Spleen (tissue), 11 donors: ENCODE measurements at regions not wholly inside any gene's neighbourhood (a gene's known extent, or its start where the extent isn't known, plus 50 kb on each side); places are given as distances from the start of the nearest gene placed in this dataset.

Experiments used
- DNase-seq: peaks from one replicate; pipeline ENCODE4 v3.0.0-alpha.2; 2020
- H3K27ac ChIP-seq, 8 donors: fragments of 200-600 bp; sonication (generic) in 7 of 8; 1 replicate in 4 of 8; 2 replicates in 4 of 8; pipeline versions ENCODE4 v1.5.0 to v1.8.0; 2016 to 2021; ENCODE audit warnings: inconsistent platforms in 4 of 8, mild to moderate bottlenecking in 4 of 8, moderate library complexity in 1 of 8
- H3K27me3 ChIP-seq, 7 donors: fragments of 200-600 bp; sonication (generic) in 6 of 7; replicated peaks in 1 of 7; 1 replicate in 4 of 7; 2 replicates in 3 of 7; pipeline versions ENCODE4 v1.5.0 to v1.8.0; 2016 to 2021; ENCODE audit warnings: inconsistent platforms in 3 of 7, mild to moderate bottlenecking in 1 of 7
- H3K36me3 ChIP-seq, 6 donors: fragments of 200-600 bp; sonication (generic) in 5 of 6; 1 replicate in 4 of 6; 2 replicates in 2 of 6; pipeline versions ENCODE4 v1.5.0 to v1.8.0; 2016 to 2021; ENCODE audit warnings: inconsistent platforms in 2 of 6
- H3K4me1 ChIP-seq, 6 donors: fragments of 200-600 bp; sonication (generic) in 5 of 6; 1 replicate in 3 of 6; 2 replicates in 3 of 6; pipeline versions ENCODE4 v1.5.0 to v1.8.0; 2016 to 2021; ENCODE audit warnings: inconsistent platforms in 3 of 6
- H3K4me3 ChIP-seq, 8 donors: fragments of 200-600 bp; sonication (generic) in 7 of 8; 1 replicate in 4 of 8; 2 replicates in 4 of 8; pipeline versions ENCODE4 v1.5.0 to v1.8.0; 2016 to 2021; ENCODE audit warnings: inconsistent platforms in 4 of 8, mild to moderate bottlenecking in 4 of 8, moderate library complexity in 2 of 8
- H3K9me3 ChIP-seq, 8 donors: fragments of 200-600 bp; sonication (generic) in 7 of 8; 1 replicate in 4 of 8; 2 replicates in 4 of 8; pipeline versions ENCODE4 v1.5.0 to v1.8.0; 2016 to 2021; ENCODE audit warnings: inconsistent platforms in 4 of 8
- CTCF ChIP-seq, 11 experiments: fragments of 200-600 bp in 7 of 11; fragments of 450-650 bp in 4 of 11; sonication (generic) in 4 of 11; IDR thresholded peaks in 8 of 11; conservative IDR thresholded peaks in 3 of 11; 1 replicate in 7 of 11; 2 replicates in 4 of 11; pipeline versions ENCODE4 v1.4.0 to v1.8.0; 2016 to 2021; ENCODE audit warnings: antibody characterized with exemption in 11 of 11, inconsistent platforms in 4 of 11, mild to moderate bottlenecking in 1 of 11
- POLR2A ChIP-seq, 3 donors: fragments of 450-650 bp; IDR thresholded peaks; one replicate each; pipeline ENCODE4 v1.5.1; 2017; ENCODE audit warnings: antibody characterized with exemption in 3 of 3, mild to moderate bottlenecking in 1 of 3
- POLR2AphosphoS5 ChIP-seq, 3 donors: sonication (generic); formaldehyde crosslinking; IDR thresholded peaks; one replicate each; pipeline ENCODE4 v1.5.1; 2017; ENCODE audit warnings: antibody characterized with exemption in 3 of 3
- WGBS, 5 donors: extraction: QIAGEN DNeasy Blood & Tissue Kit in 3 of 5; methylation state at CpG; one replicate each; pipeline versions ENCODE4 v1.1.5 to v1.1.7; 2013 to 2018; 5-methylcytosine and 5-hydroxymethylcytosine counted together
- intact Hi-C: fragments of 100-400 bp; cut with DNase I; formaldehyde crosslinking; loops from one replicate; pipeline ENCODE4 v1.15.0; 2023; ENCODE audit warnings: low total_unique reads
- donor health status: healthy with polysubstance abuse.
- donor health status: DM: no; HTN: no; CAD: no; lungs with moderate emphysema.
- donor health status: DM: no; HTN: no; CAD: no.
- donor health status: Bipolar disorder and iron deficiency.
- donor health status: healthy.
- donor health status: DM: no; HTN: no; CAD: no.
- donor health status: DM: yes; HTN: yes; CAD: no.

- 71 to 96% (median 84%) methylated on average over 1 of the region's 1 CpG for WGBS, 5 donors
- Histone ChIP-seq H3K27ac (no peak overlapping the region), H3K9me3 (no peaks in the 10 kb centered on the region), H3K4me3 (no peak overlapping the region), H3K27me3 (peaks cover 0 to 9% (median 0%) of the 10 kb centered on the region in 7 donors), H3K36me3 (no peaks in the 10 kb centered on the region), H3K4me1 (no peaks in the 10 kb centered on the region)
- no peak for TF ChIP-seq CTCF (IDR thresholded peaks at IDR 0.05 in 8 of 11, conservative IDR thresholded peaks at IDR 0.05 in 3 of 11)
- TF ChIP-seq POLR2AphosphoS5 (IDR thresholded peaks at IDR 0.05), result no peak
- TF ChIP-seq POLR2A (IDR thresholded peaks at IDR 0.05), result no peak
- DNase-seq, result no peak
- intact Hi-C loops, result no loop called here
Measured at GRCh38 chr17:36668824-36669223, 67.4 kb downstream of the MRM1 start.

DNA sequence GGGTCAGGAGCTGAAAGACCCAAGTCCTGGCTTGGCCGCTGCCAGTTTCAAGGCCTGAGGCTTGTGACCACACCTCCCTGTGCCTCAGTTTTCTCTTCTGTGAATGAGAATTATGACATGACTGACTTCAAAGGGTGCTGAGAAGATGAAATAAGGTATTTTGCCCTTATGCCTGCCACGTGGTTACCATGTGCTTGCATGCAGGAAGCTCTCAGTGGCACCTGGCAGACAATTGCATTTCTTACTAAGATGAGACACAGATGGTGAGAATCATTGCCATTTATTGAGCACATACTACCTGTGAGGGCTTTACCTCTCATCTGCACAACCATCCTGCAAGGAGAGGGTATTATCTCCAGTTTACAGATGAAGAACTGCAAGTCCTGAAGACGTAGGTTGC, 69.8 kb downstream of the MRM1 start:
- H3K9me3 ChIP-seq, result no peaks in the 10 kb centered on the region
- H3K27me3 ChIP-seq, result peaks cover 0 to 5% (median 0%) of the 10 kb centered on the region in 7 donors
- no peaks in the 10 kb centered on the region for H3K36me3 ChIP-seq
- no peak for DNase-seq
- TF ChIP-seq CTCF (IDR thresholded peaks at IDR 0.05 in 8 of 11, conservative IDR thresholded peaks at IDR 0.05 in 3 of 11) (no peak), POLR2AphosphoS5 (IDR thresholded peaks at IDR 0.05) (no peak), POLR2A (IDR thresholded peaks at IDR 0.05) (no peak)
- H3K27ac ChIP-seq, result no peak overlapping the region
- intact Hi-C loops, result no loop called here
- no peak overlapping the region for H3K4me3 ChIP-seq
- peaks cover 0 to 14% (median 6%) of the 10 kb centered on the region in 6 donors for H3K4me1 ChIP-seq
- 64 to 81% (median 71%) methylated on average over 3 of the region's 3 CpGs for WGBS, 5 donors

DNA sequence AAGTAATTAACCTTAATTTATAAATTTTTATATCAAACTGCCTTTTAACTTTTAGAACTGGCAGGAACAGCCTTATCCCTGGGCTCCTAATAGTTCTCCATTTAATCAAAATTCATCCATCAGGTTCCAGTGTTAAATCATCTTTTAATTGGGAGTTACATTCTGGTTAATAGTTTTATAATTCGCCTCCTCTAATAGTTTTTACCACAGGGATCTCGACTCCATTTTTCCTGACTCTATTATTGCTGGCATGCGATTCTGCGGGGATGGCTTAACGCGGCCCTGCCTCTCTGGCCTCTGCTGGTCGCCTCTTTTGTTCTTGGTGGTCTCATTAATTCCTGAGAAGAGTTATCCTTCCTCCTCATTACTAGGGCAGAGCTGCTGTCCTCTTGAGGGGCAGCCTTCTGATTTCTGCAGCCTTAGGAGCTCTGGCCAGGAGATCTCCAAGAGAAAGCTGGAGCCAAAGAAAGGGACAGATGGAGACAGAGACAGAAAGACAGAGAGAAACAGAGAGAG, 71.1 kb downstream of the MRM1 start:
- intact Hi-C loops, result no loop called here
- TF ChIP-seq POLR2AphosphoS5 (IDR thresholded peaks at IDR 0.05) (no peak), POLR2A (IDR thresholded peaks at IDR 0.05) (no peak), CTCF (IDR thresholded peaks at IDR 0.05 in 8 of 11, conservative IDR thresholded peaks at IDR 0.05 in 3 of 11) (no peak)
- no peak for DNase-seq
- Histone ChIP-seq H3K4me3 (no peak overlapping the region), H3K4me1 (peaks cover 0 to 14% (median 6%) of the 10 kb centered on the region in 6 donors), H3K36me3 (no peaks in the 10 kb centered on the region), H3K27me3 (peaks cover 0 to 5% (median 0%) of the 10 kb centered on the region in 7 donors), H3K9me3 (no peaks in the 10 kb centered on the region), H3K27ac (no peak overlapping the region)
- WGBS, 5 donors, result 87 to 92% (median 91%) methylated on average over 7 of the region's 7 CpGs

DNA sequence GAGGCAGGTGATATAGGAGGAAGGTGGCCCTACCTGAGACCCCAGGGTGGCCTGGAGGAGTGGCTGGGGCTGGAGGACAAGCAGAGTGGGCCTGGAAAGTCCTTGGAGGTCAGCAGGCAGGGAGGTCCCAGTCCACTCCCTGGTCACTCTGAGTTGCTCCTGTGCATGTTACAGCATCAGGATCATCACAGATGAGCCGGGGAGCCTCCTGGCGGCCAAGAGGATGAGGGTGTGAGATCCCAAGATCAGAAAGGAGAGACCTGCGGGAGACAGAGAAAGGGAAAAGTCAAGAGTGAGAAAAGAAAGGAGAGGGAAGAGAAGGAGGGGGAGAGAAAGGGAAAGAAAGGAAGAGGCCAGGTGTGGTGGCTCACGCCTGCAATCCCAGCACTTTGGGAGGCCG, 71.7 kb downstream of the MRM1 start:
- H3K36me3 ChIP-seq, result no peaks in the 10 kb centered on the region
- no peak overlapping the region for H3K4me3 ChIP-seq
- DNase-seq, result no peak
- TF ChIP-seq POLR2AphosphoS5 (IDR thresholded peaks at IDR 0.05) (no peak), CTCF (IDR thresholded peaks at IDR 0.05 in 8 of 11, conservative IDR thresholded peaks at IDR 0.05 in 3 of 11) (no peak), POLR2A (IDR thresholded peaks at IDR 0.05) (no peak)
- no peaks in the 10 kb centered on the region for H3K9me3 ChIP-seq
- 83 to 93% (median 86%) methylated on average over 5 of the region's 5 CpGs for WGBS, 5 donors
- H3K27ac ChIP-seq, result no peak overlapping the region
- intact Hi-C loops, result no loop called here
- H3K4me1 ChIP-seq, result peaks cover 0 to 14% (median 6%) of the 10 kb centered on the region in 6 donors
- peaks cover 0 to 3% (median 0%) of the 10 kb centered on the region in 7 donors for H3K27me3 ChIP-seq
